B cell (primary cell): ENCODE measurements at regions not wholly inside any gene's neighbourhood (a gene's known extent, or its start where the extent isn't known, plus 50 kb on each side); places are given as distances from the start of the nearest gene placed in this dataset.

Experiments used
- ATAC-seq: fragments of 200-7000 bp; cut with Tn5 transposase; one replicate; pipeline ENCODE4 v1.10.0; 2021; ENCODE audit warnings: low read depth, mild to moderate bottlenecking, moderate number of reproducible peaks, moderate library complexity
- CTCF ChIA-PET: fragments of 350-600 bp; sonication (Branson Sonifier 250); formaldehyde crosslinking; loops from one replicate; lab custom pipeline; 2021; ENCODE audit warnings: antibody characterized with exemption, inconsistent platforms; lab: Charles Lee
- POLR2A ChIA-PET: fragments of 350-600 bp; sonication (Branson Sonifier 250); formaldehyde crosslinking; loops from one replicate; lab custom pipeline; 2021; ENCODE audit warnings: antibody characterized with exemption; lab: Charles Lee
- DNase-seq: peaks from one replicate; pipeline ENCODE4 v3.0.0; 2013
- H2AFZ ChIP-seq: 2 replicates; pipeline ENCODE4 v1.6.1; 2012; ENCODE audit warnings: mild to moderate bottlenecking, low read depth, low read length; ENCODE audit not compliant: insufficient read depth, poor library complexity, severe bottlenecking
- H3K27ac ChIP-seq, 2 donors: 1 replicate in 1 of 2; 2 replicates in 1 of 2; pipeline ENCODE4 v1.5.1; 2012 to 2013; ENCODE audit warnings: low read length in 2 of 2, mild to moderate bottlenecking in 2 of 2, moderate library complexity in 1 of 2
- H3K27me3 ChIP-seq, 4 experiments: fragments of 200-600 bp in 1 of 4; sonication (generic) in 1 of 4; replicated peaks in 1 of 4; 1 replicate in 2 of 4; 2 replicates in 2 of 4; pipeline versions ENCODE4 v1.6.1 to v1.7.0; 2013 to 2016; ENCODE audit warnings: low read length in 3 of 4, mild to moderate bottlenecking in 2 of 4, mixed read lengths in 1 of 4, moderate library complexity in 1 of 4; ENCODE audit not compliant: insufficient read depth in 4 of 4, control insufficient read depth in 3 of 4; ENCODE audit errors: control extremely low read depth in 1 of 4
- H3K36me3 ChIP-seq, 2 experiments: replicated peaks in 1 of 2; 1 replicate in 1 of 2; 2 replicates in 1 of 2; pipeline versions ENCODE4 v1.6.1 to v1.7.1; 2013; ENCODE audit warnings: low read length in 1 of 2; ENCODE audit not compliant: insufficient read depth in 2 of 2, control insufficient read depth in 1 of 2; ENCODE audit errors: control extremely low read depth in 1 of 2, extremely low read depth in 1 of 2
- H3K4me1 ChIP-seq, 2 donors: fragments of 200-600 bp in 1 of 2; sonication (generic) in 1 of 2; 1 replicate in 1 of 2; 2 replicates in 1 of 2; pipeline versions ENCODE4 v1.5.1 to v1.6.1; 2013 to 2017; ENCODE audit warnings: low read length in 2 of 2; ENCODE audit not compliant: control insufficient read depth in 2 of 2, insufficient read depth in 2 of 2
- H3K4me2 ChIP-seq: replicated peaks from 2 replicates; pipeline ENCODE3; 2012; ENCODE audit warnings: mild to moderate bottlenecking, low read depth, low read length; ENCODE audit not compliant: poor library complexity, severe bottlenecking
- H3K4me3 ChIP-seq, 5 experiments: fragments of 200-600 bp in 1 of 5; sonication (generic) in 1 of 5; 1 replicate in 3 of 5; 2 replicates in 2 of 5; pipeline versions ENCODE4 v1.5.1 to v1.7.0; 2011 to 2016; ENCODE audit warnings: low read length in 4 of 5, mild to moderate bottlenecking in 4 of 5, low read depth in 2 of 5, control low read depth in 1 of 5, moderate library complexity in 1 of 5; ENCODE audit not compliant: insufficient read depth in 1 of 5; ENCODE audit errors: control extremely low read depth in 1 of 5, extremely low read depth in 1 of 5
- H3K79me2 ChIP-seq: fragments of 200-600 bp; sonication (generic); one replicate; pipeline ENCODE4 v1.6.0; 2016; ENCODE audit warnings: low read length; ENCODE audit not compliant: control insufficient read depth, insufficient read depth
- H3K9ac ChIP-seq: fragments of 200-600 bp; sonication (generic); 2 replicates; pipeline ENCODE4 v1.6.1; 2017; ENCODE audit warnings: mild to moderate bottlenecking, low read length, moderate library complexity
- H3K9me3 ChIP-seq, 3 donors: one replicate each; pipeline versions ENCODE4 v1.6.1 to v1.7.1; 2013; ENCODE audit warnings: low read length in 2 of 3; ENCODE audit not compliant: control insufficient read depth in 2 of 3, insufficient read depth in 1 of 3; ENCODE audit errors: control extremely low read depth in 1 of 3
- H4K20me1 ChIP-seq: 2 replicates; pipeline ENCODE4 v1.6.0; 2012; ENCODE audit warnings: mild to moderate bottlenecking, low read length; ENCODE audit not compliant: insufficient read depth, control insufficient read depth, poor library complexity, severe bottlenecking
- H3K27ac Mint-ChIP-seq: one replicate; pipeline ENCODE4 v1.8.0; 2021; ENCODE audit warnings: mixed read lengths
- H3K27me3 Mint-ChIP-seq: one replicate; pipeline ENCODE4 v1.8.0; 2021; ENCODE audit warnings: mixed read lengths
- H3K4me1 Mint-ChIP-seq: one replicate; pipeline ENCODE4 v1.8.0; 2021; ENCODE audit warnings: mixed read lengths
- H3K4me3 Mint-ChIP-seq: one replicate; pipeline ENCODE4 v1.8.0; 2021; ENCODE audit warnings: mixed read lengths
- H3K9me3 Mint-ChIP-seq: one replicate; pipeline ENCODE4 v1.8.0; 2022; ENCODE audit warnings: mixed read lengths; ENCODE audit not compliant: insufficient read depth
- EZH2 ChIP-seq: IDR thresholded peaks from 2 replicates; pipeline ENCODE4 v1.6.1; 2012; ENCODE audit warnings: borderline replicate concordance, low read depth, mild to moderate bottlenecking, moderate library complexity, low read length; ENCODE audit not compliant: insufficient read depth, poor library complexity, severe bottlenecking
- WGBS: methylation state at CpG from one replicate; pipeline ENCODE4 v1.1.5; 2013; ENCODE audit warnings: missing lambda C conversion rate; ENCODE audit not compliant: insufficient coverage; 5-methylcytosine and 5-hydroxymethylcytosine counted together
- intact Hi-C: fragments of 100-400 bp; cut with micrococcal nuclease; formaldehyde crosslinking; loops from one replicate; pipeline ENCODE4 v1.10.0; 2022
- TF ChIP-seq, protein P1 (sequence below): fragments of 200-600 bp; IDR thresholded peaks from one replicate; pipeline ENCODE4 v1.8.0; 2022; ENCODE audit warnings: antibody characterized with exemption, mild to moderate bottlenecking

DNA sequence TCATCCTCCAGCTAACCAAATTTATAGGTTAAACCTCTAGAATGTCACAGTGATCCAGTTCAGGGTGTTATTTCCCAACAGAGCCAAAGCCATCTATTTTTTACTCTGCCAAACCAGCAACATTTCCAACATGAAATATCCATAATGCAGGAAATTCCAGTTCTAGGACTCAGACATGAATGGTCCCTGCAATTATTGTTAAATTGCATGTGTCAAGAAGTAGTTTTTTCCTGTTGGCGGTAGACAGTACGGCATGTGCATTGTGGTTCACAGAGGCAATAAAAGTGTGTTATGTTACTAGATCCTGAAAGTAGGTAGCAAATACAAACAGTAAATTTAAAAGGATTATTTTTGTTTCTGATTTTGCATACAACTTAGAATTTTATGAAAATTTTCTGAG lies 215.7 kb upstream of the THBS1 start:
- Mint-ChIP-seq H3K27me3 (peaks cover 2% of the 10 kb centered on the region), H3K27ac (no peak overlapping the region), H3K4me3 (no peak overlapping the region), H3K9me3 (peaks cover 2% of the 10 kb centered on the region), H3K4me1 (no peaks in the 10 kb centered on the region)
- peaks cover 0 to 9% (median 0%) of the 10 kb centered on the region in 3 donors for H3K9me3 ChIP-seq
- H3K4me3 ChIP-seq, result no peak overlapping the region
- ChIA-PET POLR2A (no interaction called here), CTCF (no interaction called here)
- no peaks in the 10 kb centered on the region for H3K4me1 ChIP-seq
- no peaks in the 10 kb centered on the region for H4K20me1 ChIP-seq
- H3K27ac ChIP-seq, result no peak overlapping the region
- no peak for DNase-seq
- no peak overlapping the region for H3K9ac ChIP-seq
- WGBS, result 100% methylated on average over 1 of the region's 2 CpGs
- H3K4me2 ChIP-seq, result no peak overlapping the region
- intact Hi-C loops, result no loop called here
- no peaks in the 10 kb centered on the region for H3K36me3 ChIP-seq
- no peaks in the 10 kb centered on the region for H3K79me2 ChIP-seq
- no peaks in the 10 kb centered on the region for H3K27me3 ChIP-seq
- no peak for TF ChIP-seq EZH2
- TF ChIP-seq, protein P1, sequence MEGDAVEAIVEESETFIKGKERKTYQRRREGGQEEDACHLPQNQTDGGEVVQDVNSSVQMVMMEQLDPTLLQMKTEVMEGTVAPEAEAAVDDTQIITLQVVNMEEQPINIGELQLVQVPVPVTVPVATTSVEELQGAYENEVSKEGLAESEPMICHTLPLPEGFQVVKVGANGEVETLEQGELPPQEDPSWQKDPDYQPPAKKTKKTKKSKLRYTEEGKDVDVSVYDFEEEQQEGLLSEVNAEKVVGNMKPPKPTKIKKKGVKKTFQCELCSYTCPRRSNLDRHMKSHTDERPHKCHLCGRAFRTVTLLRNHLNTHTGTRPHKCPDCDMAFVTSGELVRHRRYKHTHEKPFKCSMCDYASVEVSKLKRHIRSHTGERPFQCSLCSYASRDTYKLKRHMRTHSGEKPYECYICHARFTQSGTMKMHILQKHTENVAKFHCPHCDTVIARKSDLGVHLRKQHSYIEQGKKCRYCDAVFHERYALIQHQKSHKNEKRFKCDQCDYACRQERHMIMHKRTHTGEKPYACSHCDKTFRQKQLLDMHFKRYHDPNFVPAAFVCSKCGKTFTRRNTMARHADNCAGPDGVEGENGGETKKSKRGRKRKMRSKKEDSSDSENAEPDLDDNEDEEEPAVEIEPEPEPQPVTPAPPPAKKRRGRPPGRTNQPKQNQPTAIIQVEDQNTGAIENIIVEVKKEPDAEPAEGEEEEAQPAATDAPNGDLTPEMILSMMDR, result no peak
- ATAC-seq, result no peak
- no peak overlapping the region for H2AFZ ChIP-seq

DNA sequence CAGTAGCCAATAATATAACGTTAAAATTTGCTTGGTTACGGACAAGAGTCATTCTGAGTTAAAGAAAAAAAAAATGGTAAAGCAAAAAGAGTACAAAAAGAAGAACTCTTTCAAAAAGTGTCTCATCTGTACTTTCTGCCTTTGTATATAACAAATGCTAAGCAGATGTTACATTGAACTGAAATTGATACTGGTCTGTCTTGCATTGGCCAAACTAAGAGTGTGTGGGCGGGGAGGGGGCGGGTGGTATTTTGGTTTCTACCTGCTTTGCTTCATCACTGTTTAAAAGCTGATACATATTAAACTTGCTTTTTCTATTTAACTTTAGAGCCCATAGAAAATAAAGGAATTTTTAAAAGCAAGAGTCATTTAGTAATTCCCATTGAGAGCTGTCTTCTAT lies 215.0 kb upstream of the THBS1 start:
- H2AFZ ChIP-seq, result no peak overlapping the region
- no peaks in the 10 kb centered on the region for H3K79me2 ChIP-seq
- TF ChIP-seq EZH2, result no peak
- TF ChIP-seq, protein P1, result no peak
- no peak overlapping the region for H3K9ac ChIP-seq
- no peak overlapping the region for H3K27ac Mint-ChIP-seq
- ChIA-PET POLR2A (no interaction called here), CTCF (no interaction called here)
- intact Hi-C loops, result no loop called here
- H3K36me3 ChIP-seq, result no peaks in the 10 kb centered on the region
- H3K27me3 ChIP-seq, result no peaks in the 10 kb centered on the region
- no peak overlapping the region for H3K4me3 ChIP-seq
- no peak for ATAC-seq
- H3K27me3 Mint-ChIP-seq, result peaks cover 2% of the 10 kb centered on the region
- H3K27ac ChIP-seq, result no peak overlapping the region
- no peak overlapping the region for H3K4me3 Mint-ChIP-seq
- H3K9me3 ChIP-seq, result peaks cover 0 to 9% (median 0%) of the 10 kb centered on the region in 3 donors
- H4K20me1 ChIP-seq, result no peaks in the 10 kb centered on the region
- peaks cover 2% of the 10 kb centered on the region for H3K9me3 Mint-ChIP-seq
- H3K4me2 ChIP-seq, result no peak overlapping the region
- no CpG with 5 or more reads among the region's 4 CpGs for WGBS
- no peak for DNase-seq
- no peaks in the 10 kb centered on the region for H3K4me1 Mint-ChIP-seq
- no peaks in the 10 kb centered on the region for H3K4me1 ChIP-seq
